Loucy (cell line): ENCODE measurements at regions not wholly inside any gene's neighbourhood (a gene's known extent, or its start where the extent isn't known, plus 50 kb on each side); places are given as distances from the start of the nearest gene placed in this dataset.

Experiments used
- H2AFZ ChIP-seq: fragments of 200-600 bp; sonication (generic); 2 replicates; pipeline ENCODE4 v1.6.0; 2016; ENCODE audit warnings: antibody characterized with exemption, mild to moderate bottlenecking, low read length, moderate library complexity
- H3F3A ChIP-seq: fragments of 200-600 bp; 2 replicates; pipeline ENCODE4 v1.6.0; 2016; ENCODE audit warnings: antibody characterized with exemption, low read depth, mild to moderate bottlenecking
- H3K27me3 ChIP-seq: fragments of 200-600 bp; sonication (generic); 2 replicates; pipeline ENCODE4 v1.6.1; 2014; ENCODE audit warnings: low read length, mild to moderate bottlenecking; ENCODE audit not compliant: insufficient read depth, poor library complexity, severe bottlenecking
- H3K36me3 ChIP-seq: fragments of 200-600 bp; sonication (generic); 2 replicates; pipeline ENCODE4 v1.6.1; 2016; ENCODE audit warnings: low read length; ENCODE audit not compliant: insufficient read depth
- H3K4me1 ChIP-seq: fragments of 200-600 bp; sonication (generic); 2 replicates; pipeline ENCODE4 v1.5.1; 2014; ENCODE audit warnings: low read length, mild to moderate bottlenecking; ENCODE audit not compliant: insufficient read depth, poor library complexity, severe bottlenecking
- H3K4me2 ChIP-seq: fragments of 200-600 bp; sonication (generic); 2 replicates; pipeline ENCODE4 v1.6.0; 2014; ENCODE audit warnings: antibody characterized with exemption, low read length, low read depth, mild to moderate bottlenecking; ENCODE audit not compliant: poor library complexity, severe bottlenecking
- H3K4me3 ChIP-seq: fragments of 200-600 bp; sonication (generic); 2 replicates; pipeline ENCODE4 v1.5.1; 2014; ENCODE audit warnings: low read length, mild to moderate bottlenecking, mixed read lengths; ENCODE audit not compliant: poor library complexity, severe bottlenecking
- H3K79me2 ChIP-seq: fragments of 200-600 bp; sonication (generic); 2 replicates; pipeline ENCODE4 v1.6.1; 2014; ENCODE audit warnings: low read length; ENCODE audit not compliant: insufficient read depth
- H3K9ac ChIP-seq: fragments of 200-600 bp; sonication (generic); 2 replicates; pipeline ENCODE4 v1.6.0; 2014; ENCODE audit warnings: mild to moderate bottlenecking, low read depth, low read length, moderate library complexity; ENCODE audit not compliant: poor library complexity, severe bottlenecking
- H3K9me2 ChIP-seq: fragments of 200-600 bp; sonication (generic); replicated peaks from 2 replicates; pipeline ENCODE4 v1.6.1; 2016; ENCODE audit warnings: low read depth, low read length, mixed read lengths
- H3K9me3 ChIP-seq: fragments of 200-600 bp; sonication (generic); 2 replicates; pipeline ENCODE4 v1.6.1; 2014; ENCODE audit warnings: mild to moderate bottlenecking, antibody characterized with exemption, low read length, low read depth; ENCODE audit not compliant: insufficient read depth
- H4K20me1 ChIP-seq: fragments of 200-600 bp; sonication (generic); 2 replicates; pipeline ENCODE4 v1.6.0; 2014; ENCODE audit warnings: antibody characterized with exemption, low read length, mild to moderate bottlenecking; ENCODE audit not compliant: insufficient read depth, poor library complexity, severe bottlenecking
- CTCF ChIP-seq: fragments of 200-600 bp; sonication (generic); conservative IDR thresholded peaks from 2 replicates; pipeline ENCODE4 v1.5.1; 2014; ENCODE audit warnings: mild to moderate bottlenecking, antibody characterized with exemption, low read length
- EZH2phosphoT487 ChIP-seq: fragments of 200-600 bp; IDR thresholded peaks from 2 replicates; pipeline ENCODE4 v1.6.1; 2018; ENCODE audit warnings: antibody characterized with exemption, mild to moderate bottlenecking, moderate library complexity, borderline replicate concordance

GRCh38 chr9:36738318-36738976 is 165.8 kb downstream of the MELK start:
- Histone ChIP-seq H3K36me3 (no peaks in the 10 kb centered on the region), H3K9ac (no peak overlapping the region), H3K4me3 (no peak overlapping the region), H3K4me1 (no peaks in the 10 kb centered on the region), H3K9me2 (no peaks in the 10 kb centered on the region), H4K20me1 (no peaks in the 10 kb centered on the region), H3K27me3 (no peaks in the 10 kb centered on the region), H2AFZ (no peak overlapping the region), H3K79me2 (no peaks in the 10 kb centered on the region), H3K9me3 (no peaks in the 10 kb centered on the region), H3F3A (no peaks in the 10 kb centered on the region), H3K4me2 (no peak overlapping the region)
- no peak for TF ChIP-seq EZH2phosphoT487
- TF ChIP-seq CTCF = no peak

- no peaks in the 10 kb centered on the region for H3K27me3 ChIP-seq
- no peaks in the 10 kb centered on the region for H4K20me1 ChIP-seq
- no peaks in the 10 kb centered on the region for H3K79me2 ChIP-seq
- H3K4me3 ChIP-seq = no peak overlapping the region
- no peak overlapping the region for H2AFZ ChIP-seq
- H3K36me3 ChIP-seq = no peaks in the 10 kb centered on the region
- H3K9ac ChIP-seq = no peak overlapping the region
- no peak overlapping the region for H3K4me2 ChIP-seq
- no peaks in the 10 kb centered on the region for H3F3A ChIP-seq
- H3K9me3 ChIP-seq = no peaks in the 10 kb centered on the region
- TF ChIP-seq CTCF = no peak
- H3K4me1 ChIP-seq = no peaks in the 10 kb centered on the region
- H3K9me2 ChIP-seq = no peaks in the 10 kb centered on the region
Observed at GRCh38 chr9:36739373-36740116, 166.8 kb downstream of the MELK start.

- Histone ChIP-seq H3K4me1 (no peaks in the 10 kb centered on the region), H3F3A (no peaks in the 10 kb centered on the region), H3K4me3 (no peak overlapping the region), H3K9me2 (no peaks in the 10 kb centered on the region), H3K4me2 (no peak overlapping the region), H3K27me3 (no peaks in the 10 kb centered on the region), H3K36me3 (no peaks in the 10 kb centered on the region), H2AFZ (no peak overlapping the region), H3K9ac (no peak overlapping the region), H4K20me1 (no peaks in the 10 kb centered on the region), H3K9me3 (no peaks in the 10 kb centered on the region), H3K79me2 (no peaks in the 10 kb centered on the region)
- TF ChIP-seq CTCF = no peak
- no peak for TF ChIP-seq EZH2phosphoT487
Observed at GRCh38 chr9:36742264-36742663, 169.6 kb downstream of the MELK start.
